H9 (cell line): ENCODE measurements at regions not wholly inside any gene's neighbourhood (a gene's known extent, or its start where the extent isn't known, plus 50 kb on each side); places are given as distances from the start of the nearest gene placed in this dataset.

ENCODE experiments used
- DNase-seq: peaks from one replicate; pipeline ENCODE4 v3.0.0-alpha.2; 2017
- H2AFZ ChIP-seq: one replicate; pipeline ENCODE4 v1.6.1; 2013; ENCODE audit warnings: mild to moderate bottlenecking, low read length, control low read depth, moderate library complexity
- H2AK5ac ChIP-seq: 2 replicates; pipeline ENCODE4 v1.6.1; 2013; ENCODE audit warnings: low read length, control low read depth, mixed read lengths; ENCODE audit not compliant: insufficient read length
- H2BK120ac ChIP-seq: one replicate; pipeline ENCODE4 v1.6.1; 2013; ENCODE audit warnings: low read depth, mild to moderate bottlenecking, low read length, control low read depth, inconsistent platforms; ENCODE audit not compliant: poor library complexity, severe bottlenecking
- H2BK12ac ChIP-seq: 2 replicates; pipeline ENCODE4 v1.6.1; 2013; ENCODE audit warnings: low read length, control low read depth, mixed read lengths, low read depth; ENCODE audit not compliant: insufficient read length
- H2BK15ac ChIP-seq: 2 replicates; pipeline ENCODE4 v1.6.1; 2013; ENCODE audit warnings: low read depth, low read length, control low read depth
- H2BK20ac ChIP-seq: one replicate; pipeline ENCODE4 v1.6.1; 2013; ENCODE audit warnings: low read depth, mild to moderate bottlenecking, low read length, control low read depth, inconsistent platforms; ENCODE audit not compliant: poor library complexity, severe bottlenecking
- H2BK5ac ChIP-seq: 2 replicates; pipeline ENCODE4 v1.6.1; 2013; ENCODE audit warnings: low read length, control low read depth, mixed read lengths; ENCODE audit not compliant: insufficient read length
- H3K14ac ChIP-seq: 2 replicates; pipeline ENCODE4 v1.6.1; 2013; ENCODE audit warnings: low read length, control low read depth; ENCODE audit not compliant: insufficient read depth
- H3K18ac ChIP-seq: 2 replicates; pipeline ENCODE4 v1.6.1; 2013; ENCODE audit warnings: low read depth, mild to moderate bottlenecking, mixed read lengths, low read length, control low read depth; ENCODE audit not compliant: insufficient read length
- H3K23ac ChIP-seq: 2 replicates; pipeline ENCODE4 v1.6.1; 2013; ENCODE audit warnings: low read length, control low read depth, mixed read lengths, low read depth; ENCODE audit not compliant: insufficient read length
- H3K23me2 ChIP-seq: 2 replicates; pipeline ENCODE4 v1.6.1; 2013; ENCODE audit warnings: low read depth, mild to moderate bottlenecking, mixed read lengths, low read length, control low read depth; ENCODE audit not compliant: insufficient read length, poor library complexity, severe bottlenecking
- H3K27ac ChIP-seq: 2 replicates; pipeline ENCODE4 v1.5.1; 2013; ENCODE audit warnings: low read length, control low read depth, mixed read lengths, low read depth; ENCODE audit not compliant: insufficient read length
- H3K27me3 ChIP-seq: 2 replicates; pipeline ENCODE4 v1.6.1; 2013; ENCODE audit warnings: low read length, control low read depth, inconsistent platforms; ENCODE audit not compliant: insufficient read depth
- H3K4ac ChIP-seq: 2 replicates; pipeline ENCODE4 v1.6.1; 2013; ENCODE audit warnings: low read depth, mild to moderate bottlenecking, control low read depth, inconsistent platforms, low read length, moderate library complexity
- H3K4me1 ChIP-seq: 2 replicates; pipeline ENCODE4 v1.6.1; 2013; ENCODE audit warnings: low read length, control low read depth, inconsistent platforms; ENCODE audit not compliant: insufficient read depth
- H3K4me2 ChIP-seq: 2 replicates; pipeline ENCODE4 v1.6.1; 2013; ENCODE audit warnings: low read length, control low read depth, mixed read lengths; ENCODE audit not compliant: insufficient read length, insufficient read depth
- H3K56ac ChIP-seq: 2 replicates; pipeline ENCODE4 v1.6.1; 2013; ENCODE audit warnings: low read depth, mild to moderate bottlenecking, mixed read lengths, low read length, control low read depth; ENCODE audit not compliant: insufficient read length
- H3K79me1 ChIP-seq: 2 replicates; pipeline ENCODE4 v1.6.1; 2013; ENCODE audit warnings: low read depth, mild to moderate bottlenecking, moderate library complexity, low read length, control low read depth, inconsistent platforms; ENCODE audit not compliant: insufficient read depth, poor library complexity, severe bottlenecking
- H3K79me2 ChIP-seq: 2 replicates; pipeline ENCODE4 v1.6.1; 2013; ENCODE audit warnings: low read length, control low read depth, inconsistent platforms; ENCODE audit not compliant: insufficient read depth
- H3K9ac ChIP-seq: 2 replicates; pipeline ENCODE4 v1.6.1; 2013; ENCODE audit warnings: low read length, control low read depth, mixed read lengths; ENCODE audit not compliant: insufficient read length; ENCODE audit errors: extremely low read depth
- H3K9me3 ChIP-seq: one replicate; pipeline ENCODE4 v1.6.1; 2013; ENCODE audit warnings: low read depth, low read length, inconsistent platforms; ENCODE audit not compliant: control insufficient read depth
- H3T11ph ChIP-seq: one replicate; pipeline ENCODE4 v1.6.1; 2013; ENCODE audit warnings: mild to moderate bottlenecking, low read length, control low read depth, inconsistent platforms
- H4K20me1 ChIP-seq: one replicate; pipeline ENCODE4 v1.6.1; 2013; ENCODE audit not compliant: control insufficient read depth, insufficient read length, insufficient read depth
- H4K5ac ChIP-seq: 2 replicates; pipeline ENCODE4 v1.6.1; 2013; ENCODE audit warnings: low read depth, mild to moderate bottlenecking, mixed read lengths, low read length, control low read depth; ENCODE audit not compliant: insufficient read length
- H4K8ac ChIP-seq: replicated peaks from 2 replicates; pipeline ENCODE4 v1.6.1; 2013; ENCODE audit warnings: low read length, control low read depth, mixed read lengths, low read depth; ENCODE audit not compliant: insufficient read length
- H4K91ac ChIP-seq: 2 replicates; pipeline ENCODE4 v1.6.1; 2013; ENCODE audit warnings: low read depth, mild to moderate bottlenecking, moderate library complexity, mixed read lengths, low read length, control low read depth; ENCODE audit not compliant: insufficient read length
- H3K27ac Mint-ChIP-seq, 3 experiments: 2 replicates in 2 of 3; 3 replicates in 1 of 3; pipeline ENCODE4 v1.8.0; 2020 to 2021; ENCODE audit warnings: mixed read lengths in 3 of 3, mild to moderate bottlenecking in 1 of 3, moderate library complexity in 1 of 3
- H3K27me3 Mint-ChIP-seq: 2 replicates; pipeline ENCODE4 v1.8.0; 2021; ENCODE audit warnings: low read depth, mild to moderate bottlenecking, moderate library complexity, mixed read lengths
- H3K36me3 Mint-ChIP-seq, 3 experiments: 2 replicates in 2 of 3; 3 replicates in 1 of 3; pipeline ENCODE4 v1.8.0; 2020 to 2021; ENCODE audit warnings: low read depth in 3 of 3, mixed read lengths in 3 of 3; ENCODE audit not compliant: insufficient read depth in 1 of 3
- H3K4me1 Mint-ChIP-seq, 2 experiments: 2 replicates each; pipeline ENCODE4 v1.8.0; 2020; ENCODE audit warnings: mixed read lengths in 2 of 2
- H3K4me3 Mint-ChIP-seq, 2 experiments: 2 replicates in 1 of 2; 3 replicates in 1 of 2; pipeline ENCODE4 v1.8.0; 2020 to 2021; ENCODE audit warnings: mild to moderate bottlenecking in 2 of 2, mixed read lengths in 2 of 2, moderate library complexity in 1 of 2
- H3K9me3 Mint-ChIP-seq, 2 experiments: 2 replicates in 1 of 2; 3 replicates in 1 of 2; pipeline ENCODE4 v1.8.0; 2020; ENCODE audit warnings: mild to moderate bottlenecking in 2 of 2, mixed read lengths in 2 of 2, moderate library complexity in 1 of 2
- CTCF ChIP-seq: fragments of 200-600 bp; sonication (generic); conservative IDR thresholded peaks from 3 replicates; pipeline ENCODE4 v1.8.0; 2021; ENCODE audit warnings: antibody characterized with exemption, mild to moderate bottlenecking

GRCh38 chr6:48057601-48058000, 53.4 kb downstream of the PTCHD4 start:
- Mint-ChIP-seq H3K36me3 (no peaks in the 10 kb centered on the region), H3K9me3 (no peaks in the 10 kb centered on the region), H3K4me1 (peaks cover 11 to 14% of the 10 kb centered on the region in 2 experiments), H3K27ac (no peak overlapping the region), H3K4me3 (no peak overlapping the region), H3K27me3 (peaks cover 32% of the 10 kb centered on the region)
- Histone ChIP-seq H4K5ac (no peak overlapping the region), H3T11ph (no peak overlapping the region), H4K20me1 (no peaks in the 10 kb centered on the region), H2BK120ac (no peak overlapping the region), H2BK20ac (no peak overlapping the region), H3K18ac (no peak overlapping the region), H3K14ac (no peak overlapping the region), H2BK15ac (no peak overlapping the region), H2AK5ac (no peak overlapping the region), H3K79me2 (no peaks in the 10 kb centered on the region), H3K23ac (no peak overlapping the region), H3K27ac (no peak overlapping the region), H2BK5ac (no peak overlapping the region), H2BK12ac (no peak overlapping the region), H4K91ac (no peak overlapping the region), H3K4ac (no peak overlapping the region), H3K79me1 (no peaks in the 10 kb centered on the region), H3K9ac (no peak overlapping the region), H3K56ac (no peak overlapping the region), H4K8ac (no peak overlapping the region), H3K4me2 (no peak overlapping the region), H3K9me3 (no peaks in the 10 kb centered on the region), H2AFZ (no peak overlapping the region), H3K23me2 (no peaks in the 10 kb centered on the region), H3K4me1 (no peaks in the 10 kb centered on the region; the same call in 1 of the 2 replicates), H3K27me3 (no peaks in the 10 kb centered on the region)
- TF ChIP-seq CTCF, result no peak
- DNase-seq, result no peak
